ENCODE measurements at regions not wholly inside any gene's neighbourhood (a gene's known extent, or its start where the extent isn't known, plus 50 kb on each side); places are given as distances from the start of the nearest gene placed in this dataset.

- H3K9me3 ChIP-seq (ENCODE audit: control extremely low read depth in 1 of 3, control insufficient read depth in 2 of 3, insufficient read depth in 1 of 3, low read length in 2 of 3) = peaks cover 0 to 5% (median 0%) of the 10 kb centered on the region in 3 donors
- TF ChIP-seq EZH2 (IDR thresholded peaks at IDR 0.05; ENCODE audit: borderline replicate concordance, insufficient read depth, low read depth, low read length, poor library complexity, severe bottlenecking) = no peak
- no peak for TF ChIP-seq CTCF (IDR thresholded peaks at IDR 0.05)
- Mint-ChIP-seq H3K27ac (no peak overlapping the region), H3K9me3 (ENCODE audit: insufficient read depth) (peaks cover 4% of the 10 kb centered on the region), H3K27me3 (no peaks in the 10 kb centered on the region), H3K4me3 (no peak overlapping the region), H3K4me1 (no peaks in the 10 kb centered on the region)
- H3K27ac ChIP-seq (ENCODE audit: low read length in 2 of 2) = no peak overlapping the region
- no peak overlapping the region for H3K4me2 ChIP-seq (replicated peaks; ENCODE audit: low read depth, low read length, poor library complexity, severe bottlenecking)
- WGBS (ENCODE audit: insufficient coverage) = 100% methylated on average over 2 of the region's 4 CpGs
- no peaks in the 10 kb centered on the region for H4K20me1 ChIP-seq (ENCODE audit: control insufficient read depth, insufficient read depth, low read length, poor library complexity, severe bottlenecking)
- DNase-seq = no peak
- H3K27me3 ChIP-seq (replicated peaks in 1 of 4; ENCODE audit: control extremely low read depth in 1 of 4, control insufficient read depth in 3 of 4, insufficient read depth in 4 of 4, low read length in 3 of 4) = no peaks in the 10 kb centered on the region
- H2AFZ ChIP-seq (ENCODE audit: insufficient read depth, low read depth, low read length, poor library complexity, severe bottlenecking) = no peak overlapping the region
- intact Hi-C loops (cut with micrococcal nuclease) = no loop called here
- ChIA-PET POLR2A (no interaction called here), CTCF (no interaction called here)
- H3K9ac ChIP-seq (ENCODE audit: low read length) = no peak overlapping the region
- H3K79me2 ChIP-seq (ENCODE audit: control insufficient read depth, insufficient read depth, low read length) = no peaks in the 10 kb centered on the region
- no peaks in the 10 kb centered on the region for H3K4me1 ChIP-seq (ENCODE audit: control insufficient read depth in 2 of 2, insufficient read depth in 2 of 2, low read length in 2 of 2)
- no peak for ATAC-seq (ENCODE audit: low read depth)
- H3K4me3 ChIP-seq (ENCODE audit: control extremely low read depth in 1 of 5, extremely low read depth in 1 of 5, insufficient read depth in 1 of 5, low read depth in 2 of 5, low read length in 4 of 5) = no peak overlapping the region
- H3K36me3 ChIP-seq (replicated peaks in 1 of 2; ENCODE audit: control extremely low read depth in 1 of 2, control insufficient read depth in 1 of 2, extremely low read depth in 1 of 2, insufficient read depth in 2 of 2, low read length in 1 of 2) = no peaks in the 10 kb centered on the region
Observed at GRCh38 chr2:2587354-2587753, 256.3 kb upstream of the MYT1L start.

GRCh38 chr2:2586931-2587330, 255.9 kb upstream of the MYT1L start:
- Mint-ChIP-seq H3K27ac (no peak overlapping the region), H3K4me1 (no peaks in the 10 kb centered on the region), H3K4me3 (no peak overlapping the region), H3K9me3 (ENCODE audit: insufficient read depth) (peaks cover 4% of the 10 kb centered on the region), H3K27me3 (no peaks in the 10 kb centered on the region)
- Histone ChIP-seq H2AFZ (ENCODE audit: insufficient read depth, low read depth, low read length, poor library complexity, severe bottlenecking) (no peak overlapping the region), H4K20me1 (ENCODE audit: control insufficient read depth, insufficient read depth, low read length, poor library complexity, severe bottlenecking) (no peaks in the 10 kb centered on the region), H3K27ac (ENCODE audit: low read length in 2 of 2) (no peak overlapping the region), H3K36me3 (replicated peaks in 1 of 2; ENCODE audit: control extremely low read depth in 1 of 2, control insufficient read depth in 1 of 2, extremely low read depth in 1 of 2, insufficient read depth in 2 of 2, low read length in 1 of 2) (no peaks in the 10 kb centered on the region), H3K4me1 (ENCODE audit: control insufficient read depth in 2 of 2, insufficient read depth in 2 of 2, low read length in 2 of 2) (no peaks in the 10 kb centered on the region), H3K79me2 (ENCODE audit: control insufficient read depth, insufficient read depth, low read length) (no peaks in the 10 kb centered on the region), H3K4me3 (ENCODE audit: control extremely low read depth in 1 of 5, extremely low read depth in 1 of 5, insufficient read depth in 1 of 5, low read depth in 2 of 5, low read length in 4 of 5) (no peak overlapping the region), H3K4me2 (replicated peaks; ENCODE audit: low read depth, low read length, poor library complexity, severe bottlenecking) (no peak overlapping the region), H3K27me3 (replicated peaks in 1 of 4; ENCODE audit: control extremely low read depth in 1 of 4, control insufficient read depth in 3 of 4, insufficient read depth in 4 of 4, low read length in 3 of 4) (no peaks in the 10 kb centered on the region), H3K9ac (ENCODE audit: low read length) (no peak overlapping the region), H3K9me3 (ENCODE audit: control extremely low read depth in 1 of 3, control insufficient read depth in 2 of 3, insufficient read depth in 1 of 3, low read length in 2 of 3) (peaks cover 0 to 5% (median 0%) of the 10 kb centered on the region in 3 donors)
- no peak for DNase-seq
- WGBS (ENCODE audit: insufficient coverage) = 90% methylated on average over 7 of the region's 9 CpGs
- ChIA-PET POLR2A (no interaction called here), CTCF (no interaction called here)
- ATAC-seq (ENCODE audit: low read depth) = no peak
- intact Hi-C loops (cut with micrococcal nuclease) = no loop called here
- TF ChIP-seq EZH2 (IDR thresholded peaks at IDR 0.05; ENCODE audit: borderline replicate concordance, insufficient read depth, low read depth, low read length, poor library complexity, severe bottlenecking) (no peak), CTCF (IDR thresholded peaks at IDR 0.05) (no peak)
